Uterus (tissue), 3 donors: ENCODE measurements at regions not wholly inside any gene's neighbourhood (a gene's known extent, or its start where the extent isn't known, plus 50 kb on each side); places are given as distances from the start of the nearest gene placed in this dataset.

Experiments
- DNase-seq, 2 donors: peaks; one replicate each; pipeline ENCODE4 v3.0.0-alpha.2; 2019 to 2020
- H3K27ac ChIP-seq, 2 donors: fragments of 200-600 bp; sonication (generic); 1 replicate in 1 of 2; 2 replicates in 1 of 2; pipeline ENCODE4 v1.5.1; 2016 to 2018
- H3K27me3 ChIP-seq, 2 donors: fragments of 200-600 bp; sonication (generic); one replicate each; pipeline ENCODE4 v1.5.1; 2018 to 2019; ENCODE audit warnings: control low read depth in 1 of 2
- H3K36me3 ChIP-seq, 2 donors: fragments of 200-600 bp; sonication (generic); one replicate each; pipeline ENCODE4 v1.5.1; 2019; ENCODE audit warnings: control low read depth in 1 of 2
- H3K4me1 ChIP-seq, 2 donors: fragments of 200-600 bp; sonication (generic); one replicate each; pipeline ENCODE4 v1.5.1; 2018 to 2019; ENCODE audit warnings: control low read depth in 1 of 2
- H3K4me3 ChIP-seq, 2 donors: fragments of 200-600 bp; sonication (generic); 1 replicate in 1 of 2; 2 replicates in 1 of 2; pipeline ENCODE4 v1.5.1; 2018 to 2019; ENCODE audit warnings: mild to moderate bottlenecking in 1 of 2
- H3K9me3 ChIP-seq, 2 donors: fragments of 200-600 bp; sonication (generic); one replicate each; pipeline ENCODE4 v1.5.1; 2019; ENCODE audit warnings: control low read depth in 1 of 2
- POLR2A ChIP-seq, 2 donors: fragments of 450-650 bp; IDR thresholded peaks; one replicate each; pipeline ENCODE4 v1.6.1; 2016; ENCODE audit warnings: antibody characterized with exemption in 2 of 2, mild to moderate bottlenecking in 1 of 2, moderate library complexity in 1 of 2
- intact Hi-C: fragments of 100-400 bp; cut with DNase I; formaldehyde crosslinking; loops from one replicate; pipeline ENCODE4 v1.15.1; 2023; ENCODE audit warnings: low total_unique reads
- TF ChIP-seq, protein P1 (sequence below), 4 experiments: fragments of 200-600 bp in 2 of 4; fragments of 450-650 bp in 2 of 4; sonication (generic) in 2 of 4; IDR thresholded peaks; one replicate each; pipeline ENCODE4 v1.5.1; 2016 to 2019; ENCODE audit warnings: antibody characterized with exemption in 4 of 4, mild to moderate bottlenecking in 2 of 4, moderate library complexity in 1 of 4
- donor health status: DM: yes; HTN: yes; CAD: no.

DNA sequence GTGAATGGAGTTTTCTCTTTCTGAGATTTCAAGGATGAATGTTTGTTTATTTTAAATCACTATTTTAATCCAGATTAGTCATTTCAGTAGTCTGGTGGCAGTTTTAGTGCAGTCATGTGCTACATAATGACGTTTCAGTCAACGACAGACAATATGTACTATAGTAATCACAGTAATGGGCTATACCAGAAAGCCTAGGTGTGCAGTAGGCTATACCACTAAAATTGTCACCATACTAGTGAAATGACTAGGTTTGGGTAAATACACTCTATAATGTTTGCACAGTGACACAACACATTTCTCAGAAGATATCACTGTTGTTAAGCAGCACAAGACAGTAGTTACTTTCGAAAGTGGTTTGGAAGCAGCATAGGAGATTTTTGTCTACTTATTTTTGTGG, 203.1 kb downstream of the ETNK1 start:
- H3K4me1 ChIP-seq, result no peaks in the 10 kb centered on the region
- DNase-seq, result no peak
- no peaks in the 10 kb centered on the region for H3K27me3 ChIP-seq
- H3K36me3 ChIP-seq, result no peaks in the 10 kb centered on the region
- intact Hi-C loops, result no loop called here
- no peak for TF ChIP-seq POLR2A (IDR thresholded peaks at IDR 0.05)
- no peaks in the 10 kb centered on the region for H3K9me3 ChIP-seq
- H3K4me3 ChIP-seq, result no peak overlapping the region
- no peak overlapping the region for H3K27ac ChIP-seq

DNA sequence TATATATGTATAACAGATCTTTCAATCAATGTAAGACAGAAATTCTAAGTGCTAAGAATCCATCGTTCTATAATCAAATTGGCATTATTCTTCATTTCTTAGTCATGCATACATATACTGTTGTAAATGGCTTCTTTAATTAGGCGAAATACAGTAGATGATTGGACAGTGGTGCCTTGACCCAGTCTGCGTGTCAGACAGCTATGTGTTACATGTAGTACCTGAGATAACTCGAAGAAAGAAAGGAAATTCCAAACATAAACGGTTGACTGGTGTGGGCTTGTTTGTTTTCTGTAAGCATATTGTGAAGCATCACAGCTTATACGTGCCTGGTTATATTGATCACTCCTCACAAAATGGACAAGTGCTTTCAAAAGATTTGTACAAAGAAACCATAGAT, 210.5 kb downstream of the ETNK1 start:
- H3K27ac ChIP-seq, result no peak overlapping the region

DNA sequence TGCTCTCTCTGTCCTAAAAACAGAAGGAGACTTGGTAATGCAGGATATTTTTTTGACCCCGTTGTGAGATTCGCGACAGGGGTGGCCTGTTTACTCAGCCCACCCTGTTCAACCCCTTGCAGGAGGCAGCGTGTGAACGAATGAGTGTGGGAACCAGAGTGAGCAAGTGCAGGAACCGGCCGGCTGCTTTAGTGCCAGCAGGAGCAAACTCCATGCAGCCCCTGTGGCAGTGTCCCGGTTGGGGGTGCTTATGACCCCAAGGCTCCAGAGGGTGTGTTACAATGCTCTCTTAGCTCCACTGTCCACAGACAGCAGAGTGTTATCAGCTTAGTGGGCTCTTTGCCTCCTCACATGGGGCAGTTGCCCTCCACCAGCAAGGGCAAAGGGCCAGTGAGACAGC, 225.2 kb downstream of the ETNK1 start:
- DNase-seq, result no peak
- H3K27me3 ChIP-seq, result no peaks in the 10 kb centered on the region
- intact Hi-C loops, result no loop called here
- no peaks in the 10 kb centered on the region for H3K9me3 ChIP-seq
- no peak overlapping the region for H3K27ac ChIP-seq
- no peaks in the 10 kb centered on the region for H3K36me3 ChIP-seq
- TF ChIP-seq, protein P1, sequence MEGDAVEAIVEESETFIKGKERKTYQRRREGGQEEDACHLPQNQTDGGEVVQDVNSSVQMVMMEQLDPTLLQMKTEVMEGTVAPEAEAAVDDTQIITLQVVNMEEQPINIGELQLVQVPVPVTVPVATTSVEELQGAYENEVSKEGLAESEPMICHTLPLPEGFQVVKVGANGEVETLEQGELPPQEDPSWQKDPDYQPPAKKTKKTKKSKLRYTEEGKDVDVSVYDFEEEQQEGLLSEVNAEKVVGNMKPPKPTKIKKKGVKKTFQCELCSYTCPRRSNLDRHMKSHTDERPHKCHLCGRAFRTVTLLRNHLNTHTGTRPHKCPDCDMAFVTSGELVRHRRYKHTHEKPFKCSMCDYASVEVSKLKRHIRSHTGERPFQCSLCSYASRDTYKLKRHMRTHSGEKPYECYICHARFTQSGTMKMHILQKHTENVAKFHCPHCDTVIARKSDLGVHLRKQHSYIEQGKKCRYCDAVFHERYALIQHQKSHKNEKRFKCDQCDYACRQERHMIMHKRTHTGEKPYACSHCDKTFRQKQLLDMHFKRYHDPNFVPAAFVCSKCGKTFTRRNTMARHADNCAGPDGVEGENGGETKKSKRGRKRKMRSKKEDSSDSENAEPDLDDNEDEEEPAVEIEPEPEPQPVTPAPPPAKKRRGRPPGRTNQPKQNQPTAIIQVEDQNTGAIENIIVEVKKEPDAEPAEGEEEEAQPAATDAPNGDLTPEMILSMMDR (IDR thresholded peaks at IDR 0.05), result no peak
- TF ChIP-seq POLR2A (IDR thresholded peaks at IDR 0.05), result no peak
- no peak overlapping the region for H3K4me3 ChIP-seq
- no peaks in the 10 kb centered on the region for H3K4me1 ChIP-seq

More for the DNA sequence above, 210.5 kb downstream of the ETNK1 start:
- H3K4me3 ChIP-seq, result no peak overlapping the region
- DNase-seq, result no peak
- intact Hi-C loops, result no loop called here
- no peaks in the 10 kb centered on the region for H3K27me3 ChIP-seq
- H3K4me1 ChIP-seq, result no peaks in the 10 kb centered on the region
- no peaks in the 10 kb centered on the region for H3K36me3 ChIP-seq
- TF ChIP-seq, protein P1 (IDR thresholded peaks at IDR 0.05), result no peak
- TF ChIP-seq POLR2A (IDR thresholded peaks at IDR 0.05), result no peak
- no peaks in the 10 kb centered on the region for H3K9me3 ChIP-seq

DNA sequence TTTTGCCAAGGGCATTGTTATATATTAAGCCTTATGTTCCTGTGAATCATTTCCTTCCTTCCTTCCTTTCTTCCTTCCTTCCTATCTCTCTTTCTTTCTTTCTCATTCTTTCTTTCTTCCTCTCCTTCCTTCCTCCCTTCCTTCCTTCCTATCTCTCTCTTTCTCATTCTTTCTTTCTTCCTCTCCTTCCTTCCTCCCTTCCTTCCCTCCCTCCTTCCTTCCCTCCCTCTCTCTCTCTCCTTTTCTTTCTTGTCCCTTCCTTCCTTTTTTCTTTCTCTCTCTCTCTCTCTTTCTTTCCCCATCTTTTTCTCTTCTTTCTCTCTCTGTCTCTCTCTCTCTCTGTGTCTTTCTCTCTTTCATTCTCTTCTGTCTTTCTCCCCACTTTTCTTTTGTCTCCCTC, 226.6 kb downstream of the ETNK1 start:
- Histone ChIP-seq H3K36me3 (no peaks in the 10 kb centered on the region), H3K9me3 (no peaks in the 10 kb centered on the region), H3K27me3 (no peaks in the 10 kb centered on the region), H3K27ac (no peak overlapping the region), H3K4me3 (no peak overlapping the region), H3K4me1 (no peaks in the 10 kb centered on the region)
- no peak for DNase-seq
- TF ChIP-seq POLR2A (IDR thresholded peaks at IDR 0.05), result no peak
- TF ChIP-seq, protein P1 (IDR thresholded peaks at IDR 0.05), result no peak
- intact Hi-C loops, result no loop called here

DNA sequence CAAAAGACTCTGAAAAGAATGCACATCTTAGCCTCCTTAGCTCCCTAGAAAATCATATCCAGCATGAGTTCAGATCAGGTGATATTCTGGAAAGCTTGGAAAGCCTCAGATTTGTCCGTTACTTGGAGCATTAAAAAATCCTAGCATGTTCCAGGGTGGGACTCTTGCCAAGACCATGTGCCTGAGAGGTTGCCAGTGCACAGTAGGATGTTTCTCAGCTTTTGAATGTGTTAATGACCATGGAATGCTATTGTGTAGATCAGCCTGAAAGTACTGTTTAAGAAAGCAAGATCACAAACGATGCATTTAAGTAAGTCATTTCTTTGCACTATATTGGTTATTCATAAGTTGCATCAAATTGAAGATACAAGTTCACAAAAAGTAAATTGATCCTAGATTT, 230.5 kb downstream of the ETNK1 start:
- no peaks in the 10 kb centered on the region for H3K36me3 ChIP-seq
- TF ChIP-seq, protein P1 (IDR thresholded peaks at IDR 0.05), result no peak
- TF ChIP-seq POLR2A (IDR thresholded peaks at IDR 0.05), result no peak
- H3K27me3 ChIP-seq, result no peaks in the 10 kb centered on the region
- no peaks in the 10 kb centered on the region for H3K9me3 ChIP-seq
- intact Hi-C loops, result no loop called here
- no peak overlapping the region for H3K4me3 ChIP-seq
- H3K4me1 ChIP-seq, result no peaks in the 10 kb centered on the region
- no peak for DNase-seq
- no peak overlapping the region for H3K27ac ChIP-seq

DNA sequence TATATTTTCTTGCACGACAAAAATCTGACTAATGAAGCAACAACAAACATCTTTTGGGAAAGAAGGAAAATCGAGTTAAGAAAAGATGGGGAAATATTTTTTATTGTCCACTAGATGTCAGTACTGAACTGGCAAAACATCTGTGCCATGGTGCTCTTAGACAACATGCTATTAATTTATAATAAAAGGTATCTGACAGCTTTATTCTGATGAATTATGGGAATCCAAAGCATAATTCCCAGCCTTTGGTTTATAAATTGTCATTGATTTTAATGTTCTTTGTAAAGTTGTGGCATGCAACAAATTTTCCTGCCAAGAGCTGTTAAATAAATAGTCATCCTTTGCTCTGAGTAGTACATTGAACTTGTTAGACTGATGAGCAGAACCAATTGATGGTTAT, 231.2 kb downstream of the ETNK1 start:
- DNase-seq, result no peak
- intact Hi-C loops, result no loop called here
- no peak for TF ChIP-seq POLR2A (IDR thresholded peaks at IDR 0.05)
- TF ChIP-seq, protein P1 (IDR thresholded peaks at IDR 0.05), result peak; percentile 36 to 52 (median 44)
- no peaks in the 10 kb centered on the region for H3K36me3 ChIP-seq
- no peaks in the 10 kb centered on the region for H3K9me3 ChIP-seq
- H3K4me3 ChIP-seq, result no peak overlapping the region
- no peaks in the 10 kb centered on the region for H3K27me3 ChIP-seq
- no peaks in the 10 kb centered on the region for H3K4me1 ChIP-seq
- no peak overlapping the region for H3K27ac ChIP-seq
